HG02852 (cell line): ENCODE measurements at regions not wholly inside any gene's neighbourhood (a gene's known extent, or its start where the extent isn't known, plus 50 kb on each side); places are given as distances from the start of the nearest gene placed in this dataset.
"Not testable (repeated sequence)": the region's sequence is repeated elsewhere in the genome, so short reads cannot be mapped to it uniquely, and the experiment has no call there.

Experiments used
- ATAC-seq: cut with Tn5 transposase; IDR thresholded peaks from one replicate; pipeline ENCODE4 v1.9.1; 2021; ENCODE audit warnings: mild to moderate bottlenecking, moderate library complexity; ENCODE audit not compliant: unreplicated experiment

- no peak for ATAC-seq
These were observed 229.7 kb upstream of the KCND2 start for GRCh38 chr7:120043250-120043649.

- no peak for ATAC-seq
These were observed 220.0 kb upstream of the KCND2 start for GRCh38 chr7:120052884-120053382.

- no peak for ATAC-seq
These were observed 219.5 kb upstream of the KCND2 start for GRCh38 chr7:120053390-120053961.

GRCh38 chr7:120054376-120055100, 218.4 kb upstream of the KCND2 start:
- ATAC-seq: no peak

GRCh38 chr7:120055300-120055699, 217.7 kb upstream of the KCND2 start:
- no peak for ATAC-seq

GRCh38 chr7:120056227-120056626, 216.7 kb upstream of the KCND2 start:
- no peak for ATAC-seq

- no peak for ATAC-seq
These were observed 213.3 kb upstream of the KCND2 start for GRCh38 chr7:120059641-120060040.

- ATAC-seq: no peak
These were observed 212.7 kb upstream of the KCND2 start for GRCh38 chr7:120060281-120060680.

GRCh38 chr7:120060875-120061274, 212.1 kb upstream of the KCND2 start:
- ATAC-seq: peak; percentile 48

GRCh38 chr7:120064565-120064964, 208.4 kb upstream of the KCND2 start:
- peak; percentile 87 for ATAC-seq

- ATAC-seq: not testable (repeated sequence)
These were observed 206.1 kb upstream of the KCND2 start for GRCh38 chr7:120066898-120067297.

- ATAC-seq: no peak
These were observed 202.8 kb upstream of the KCND2 start for GRCh38 chr7:120070201-120070600.

GRCh38 chr7:120077777-120078176, 195.2 kb upstream of the KCND2 start:
- ATAC-seq: no peak

- ATAC-seq: no peak
These were observed 194.0 kb upstream of the KCND2 start for GRCh38 chr7:120079022-120079421.

GRCh38 chr7:120079704-120080103, 193.3 kb upstream of the KCND2 start:
- ATAC-seq: no peak

GRCh38 chr7:120086468-120086867, 186.5 kb upstream of the KCND2 start:
- not testable (repeated sequence) for ATAC-seq

GRCh38 chr7:120089968-120090367, 183.0 kb upstream of the KCND2 start:
- no peak for ATAC-seq

GRCh38 chr7:120091807-120092206, 181.2 kb upstream of the KCND2 start:
- ATAC-seq: no peak

GRCh38 chr7:120097020-120097419, 176.0 kb upstream of the KCND2 start:
- no peak for ATAC-seq

- no peak for ATAC-seq
These were observed 175.2 kb upstream of the KCND2 start for GRCh38 chr7:120097774-120098173.

GRCh38 chr7:120108376-120108775, 164.6 kb upstream of the KCND2 start:
- no peak for ATAC-seq

GRCh38 chr7:120110169-120110568, 162.8 kb upstream of the KCND2 start:
- ATAC-seq: no peak

GRCh38 chr7:120114626-120115025, 158.3 kb upstream of the KCND2 start:
- ATAC-seq: no peak
